Chondrocyte (in vitro differentiated cells): ENCODE measurements at regions not wholly inside any gene's neighbourhood (a gene's known extent, or its start where the extent isn't known, plus 50 kb on each side); places are given as distances from the start of the nearest gene placed in this dataset.

ENCODE experiments used
- DNase-seq: peaks from one replicate; pipeline ENCODE4 v3.0.0; 2021; ENCODE audit warnings: mixed read lengths, low spot score
- H3K27ac Mint-ChIP-seq: one replicate; pipeline ENCODE4 v1.8.0; 2021; ENCODE audit warnings: mild to moderate bottlenecking, moderate library complexity, mixed read lengths; ENCODE audit not compliant: unreplicated experiment
- H3K27me3 Mint-ChIP-seq: 2 replicates; pipeline ENCODE4 v1.8.0; 2021; ENCODE audit warnings: low read depth, mixed read lengths
- H3K36me3 Mint-ChIP-seq: 2 replicates; pipeline ENCODE4 v1.8.0; 2021; ENCODE audit warnings: low read depth, mixed read lengths
- H3K4me1 Mint-ChIP-seq: 2 replicates; pipeline ENCODE4 v1.8.0; 2021; ENCODE audit warnings: low read depth, mild to moderate bottlenecking, mixed read lengths
- H3K4me3 Mint-ChIP-seq: one replicate; pipeline ENCODE4 v1.8.0; 2021; ENCODE audit warnings: mild to moderate bottlenecking, moderate library complexity, mixed read lengths; ENCODE audit not compliant: unreplicated experiment
- H3K9me3 Mint-ChIP-seq: 2 replicates; pipeline ENCODE4 v1.8.0; 2021; ENCODE audit warnings: low read depth, mixed read lengths
- CTCF ChIP-seq: fragments of 200-600 bp; sonication (generic); IDR thresholded peaks from 2 replicates; pipeline ENCODE4 v1.5.0; 2021; ENCODE audit warnings: antibody characterized with exemption, mild to moderate bottlenecking, moderate library complexity

GRCh38 chr5:121109817-121110216, 645.7 kb downstream of the PRR16 start:
- Mint-ChIP-seq H3K4me3 (no peak overlapping the region), H3K4me1 (no peaks in the 10 kb centered on the region), H3K27ac (no peak overlapping the region), H3K36me3 (no peaks in the 10 kb centered on the region), H3K9me3 (no peaks in the 10 kb centered on the region), H3K27me3 (no peaks in the 10 kb centered on the region)
- no peak for DNase-seq
- no peak for TF ChIP-seq CTCF

- Mint-ChIP-seq H3K4me1 (no peaks in the 10 kb centered on the region), H3K36me3 (no peaks in the 10 kb centered on the region), H3K4me3 (no peak overlapping the region), H3K27ac (no peak overlapping the region), H3K27me3 (peaks cover 12% of the 10 kb centered on the region), H3K9me3 (no peaks in the 10 kb centered on the region)
- no peak for TF ChIP-seq CTCF
- no peak for DNase-seq
Observed at GRCh38 chr5:121121786-121122185, 657.7 kb downstream of the PRR16 start.

- peaks cover 4% of the 10 kb centered on the region for H3K4me1 Mint-ChIP-seq
- H3K36me3 Mint-ChIP-seq = no peaks in the 10 kb centered on the region
- no peak for DNase-seq
- no peak for TF ChIP-seq CTCF
- H3K27ac Mint-ChIP-seq = no peak overlapping the region
- H3K9me3 Mint-ChIP-seq = no peaks in the 10 kb centered on the region
- H3K27me3 Mint-ChIP-seq = peaks cover 4% of the 10 kb centered on the region
- no peak overlapping the region for H3K4me3 Mint-ChIP-seq
Observed at GRCh38 chr5:121138495-121138907, 674.4 kb downstream of the PRR16 start.

- DNase-seq = no peak
- no peaks in the 10 kb centered on the region for H3K9me3 Mint-ChIP-seq
- H3K4me1 Mint-ChIP-seq = peaks cover 4% of the 10 kb centered on the region
- no peaks in the 10 kb centered on the region for H3K36me3 Mint-ChIP-seq
- no peak overlapping the region for H3K27ac Mint-ChIP-seq
- no peak overlapping the region for H3K4me3 Mint-ChIP-seq
- peaks cover 4% of the 10 kb centered on the region for H3K27me3 Mint-ChIP-seq
- no peak for TF ChIP-seq CTCF
Observed at GRCh38 chr5:121138952-121139351, 674.9 kb downstream of the PRR16 start.

- Mint-ChIP-seq H3K4me3 (no peak overlapping the region), H3K27me3 (no peaks in the 10 kb centered on the region), H3K4me1 (no peaks in the 10 kb centered on the region), H3K27ac (no peak overlapping the region), H3K9me3 (no peaks in the 10 kb centered on the region), H3K36me3 (no peaks in the 10 kb centered on the region)
- no peak for TF ChIP-seq CTCF
- DNase-seq = no peak
Observed at GRCh38 chr5:121144764-121145163, 680.7 kb downstream of the PRR16 start.
